Hematopoietic multipotent progenitor cell (in vitro differentiated cells): ENCODE measurements at regions not wholly inside any gene's neighbourhood (a gene's known extent, or its start where the extent isn't known, plus 50 kb on each side); places are given as distances from the start of the nearest gene placed in this dataset.

Source experiments
- DNase-seq, 3 donors: peaks; one replicate each; pipeline ENCODE4 v3.0.0-alpha.2; 2011 to 2015; ENCODE audit warnings: low read depth in 2 of 3, low spot score in 2 of 3

DNA sequence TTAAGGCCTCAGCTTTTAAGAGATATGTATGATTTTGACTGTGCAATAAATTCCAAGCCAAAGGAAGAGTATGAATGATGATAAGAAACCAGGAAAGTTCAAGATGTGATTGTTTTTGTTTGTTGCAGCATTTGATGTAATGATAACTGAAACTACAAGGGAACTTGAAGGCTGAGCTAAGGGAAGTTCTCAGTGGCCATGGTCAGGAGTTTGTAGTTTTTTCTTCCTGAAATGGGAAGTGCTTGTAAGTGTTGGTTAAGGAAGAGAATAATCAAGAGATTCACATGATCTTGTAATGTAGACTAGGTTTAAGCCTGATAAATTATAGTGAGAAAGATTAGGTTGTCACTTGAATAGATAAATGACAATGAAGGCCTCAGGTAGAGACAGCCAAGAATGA, 53.4 kb downstream of the PTCHD4 start:
- DNase-seq = no peak

DNA sequence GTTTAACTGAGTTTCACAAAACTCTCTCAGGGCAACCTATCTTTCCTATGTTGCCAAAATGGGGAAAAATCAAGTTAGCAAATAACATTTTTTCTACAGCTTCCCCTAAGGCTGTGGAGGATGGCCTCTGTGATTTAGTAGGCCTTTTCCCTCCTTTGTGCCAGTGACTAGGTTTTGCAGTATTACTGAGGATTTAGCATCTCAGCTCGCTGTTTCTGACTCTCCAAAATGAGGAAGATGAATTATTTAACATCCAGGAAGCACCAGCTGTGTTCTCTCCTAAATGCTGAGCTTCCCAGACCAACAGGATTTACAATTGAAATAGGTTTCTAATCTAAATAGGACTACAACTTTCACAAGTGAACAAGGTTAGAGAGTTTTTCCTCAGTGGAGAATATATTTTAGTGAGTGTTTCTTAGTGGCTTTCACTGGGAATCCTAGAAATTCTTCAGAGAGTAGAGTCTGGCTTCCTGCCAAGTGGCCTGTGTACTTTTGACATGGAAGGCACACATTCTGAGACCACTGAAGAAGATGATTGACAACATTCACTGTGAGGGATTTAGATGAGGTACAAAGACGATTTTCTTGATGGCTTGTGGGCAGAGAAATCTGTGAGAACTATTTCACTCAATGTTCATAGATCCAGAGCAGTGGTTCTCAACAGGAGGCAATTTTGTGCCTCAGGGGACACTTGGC, 62.4 kb downstream of the PTCHD4 start:
- no peak for DNase-seq

DNA sequence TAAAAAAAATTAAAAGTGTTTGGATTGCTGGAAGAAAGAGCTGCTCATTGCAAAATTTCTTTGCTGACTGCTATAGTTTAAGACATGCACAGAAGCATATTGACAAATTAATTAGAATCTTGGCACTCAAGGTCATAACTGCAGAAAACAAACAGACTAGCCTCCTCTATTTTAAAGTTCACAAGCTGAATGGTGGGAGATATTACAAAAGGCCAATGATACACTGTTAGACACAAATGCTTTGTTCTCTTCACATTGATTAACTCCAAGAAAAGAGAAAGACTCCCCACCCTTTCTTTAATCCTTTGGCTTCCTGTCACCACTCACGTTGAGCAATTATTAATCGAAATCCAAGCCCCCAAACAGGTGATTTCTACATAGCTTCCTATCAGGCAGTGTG, 69.1 kb downstream of the PTCHD4 start:
- DNase-seq = no peak

DNA sequence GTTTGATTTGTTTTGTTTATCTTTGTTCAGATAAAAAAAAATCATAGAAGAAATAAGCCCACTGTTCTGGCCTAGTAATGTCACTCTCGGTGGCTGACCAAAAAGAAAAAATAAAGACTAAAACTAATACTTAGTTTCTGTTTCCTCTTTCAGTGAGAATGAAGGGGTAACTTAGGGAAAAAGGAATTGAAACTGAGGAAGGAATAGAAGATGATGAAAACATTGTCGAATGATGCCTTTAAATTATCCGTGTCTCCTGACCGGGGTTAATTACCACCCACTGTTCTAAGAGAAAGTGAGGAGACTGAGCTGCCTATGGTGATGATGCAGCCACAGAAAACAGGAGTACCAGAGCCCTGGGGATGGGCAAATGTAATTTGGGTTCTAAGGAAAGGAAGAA, 73.1 kb downstream of the PTCHD4 start:
- no peak for DNase-seq

DNA sequence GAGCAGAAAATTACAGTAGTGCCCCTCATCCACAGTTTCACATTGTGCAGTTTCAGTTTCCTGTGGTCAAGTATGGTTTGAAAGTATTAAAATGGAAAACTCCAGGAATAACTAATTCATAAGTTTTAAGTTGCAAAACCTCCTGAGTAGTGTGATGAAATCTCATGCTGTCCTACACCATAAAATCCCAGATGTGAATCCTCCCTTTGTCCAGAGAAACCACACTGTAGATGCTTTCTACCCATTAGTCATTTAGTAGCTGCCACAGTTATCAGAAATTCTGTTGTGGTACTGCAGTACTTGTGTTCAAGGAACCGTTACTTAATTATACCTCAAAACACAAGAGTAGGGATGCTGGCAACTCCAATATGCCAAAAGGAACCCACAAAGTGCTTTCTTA, 74.7 kb downstream of the PTCHD4 start:
- no peak for DNase-seq

DNA sequence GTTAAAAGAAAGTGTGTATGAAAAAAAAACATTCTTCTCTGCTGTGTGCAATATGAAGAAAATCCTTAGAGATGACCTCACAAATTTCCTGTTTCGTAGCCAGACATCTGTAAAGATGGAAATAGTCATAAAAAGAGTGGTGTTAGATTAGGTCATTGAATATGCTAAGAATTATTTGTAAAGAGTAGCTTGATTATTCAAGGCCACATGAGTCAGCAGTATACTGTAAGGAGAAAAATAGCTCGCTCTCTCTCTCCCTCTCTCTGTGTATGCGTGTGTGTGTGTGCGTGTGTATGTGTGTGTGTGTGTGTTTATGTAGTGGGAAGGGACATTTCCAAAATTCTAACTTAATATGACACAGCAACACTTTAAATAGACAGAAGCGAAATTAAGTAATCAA, 78.8 kb downstream of the PTCHD4 start:
- DNase-seq = peak in 2 of 3 donors; percentile 3 to 6

DNA sequence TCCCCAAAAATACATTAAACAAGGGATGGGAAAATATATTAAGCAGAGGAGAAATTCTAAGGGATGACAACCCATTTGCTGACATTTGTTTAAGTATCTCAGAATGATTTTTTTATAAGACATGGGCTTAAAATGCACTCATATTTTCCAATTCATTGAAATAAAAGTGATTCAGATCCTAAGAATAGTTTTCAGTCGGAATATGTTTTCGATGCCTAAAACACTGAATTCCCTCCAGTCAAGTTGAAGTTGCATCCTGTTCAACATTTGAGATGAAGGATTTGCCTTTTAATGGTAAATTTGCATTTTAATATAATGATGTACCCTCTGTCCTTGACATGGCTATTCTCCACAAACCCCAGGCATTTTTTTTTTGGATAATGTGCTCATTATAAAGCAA, 79.3 kb downstream of the PTCHD4 start:
- no peak for DNase-seq

DNA sequence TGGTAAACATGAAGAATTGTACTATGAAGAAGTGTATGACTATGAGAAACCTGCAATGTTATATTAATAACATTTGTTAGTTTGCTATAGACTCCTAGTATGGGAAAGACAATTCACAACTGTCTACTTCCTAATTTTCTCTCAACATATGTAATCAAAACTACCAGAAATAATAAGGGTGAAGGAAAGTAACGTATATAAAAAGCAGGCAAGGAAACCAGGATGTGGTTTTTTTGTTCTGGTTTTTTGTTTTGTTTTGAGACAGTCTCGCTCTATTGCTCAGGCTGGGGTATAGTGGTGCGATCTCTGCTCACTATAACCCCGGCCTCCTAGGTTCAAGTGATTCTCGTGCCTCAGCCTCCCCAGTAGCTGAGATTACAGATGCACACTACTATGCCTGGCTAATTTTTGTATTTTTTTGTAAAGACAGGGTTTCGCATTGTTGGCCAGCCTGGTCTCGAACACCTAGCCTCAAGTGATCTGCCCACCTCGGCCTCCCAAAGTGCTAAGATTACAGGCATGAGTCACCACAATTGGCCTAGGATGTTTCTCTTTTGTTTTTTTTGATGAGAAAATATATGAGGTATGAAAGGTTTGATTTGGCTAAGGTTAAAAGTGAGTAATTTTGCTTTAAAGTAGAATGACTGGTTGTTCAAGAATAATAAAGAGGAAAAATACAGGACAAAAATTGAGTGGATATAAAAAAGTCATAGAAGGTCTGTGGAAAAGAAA, 83.1 kb downstream of the PTCHD4 start:
- DNase-seq = no peak

DNA sequence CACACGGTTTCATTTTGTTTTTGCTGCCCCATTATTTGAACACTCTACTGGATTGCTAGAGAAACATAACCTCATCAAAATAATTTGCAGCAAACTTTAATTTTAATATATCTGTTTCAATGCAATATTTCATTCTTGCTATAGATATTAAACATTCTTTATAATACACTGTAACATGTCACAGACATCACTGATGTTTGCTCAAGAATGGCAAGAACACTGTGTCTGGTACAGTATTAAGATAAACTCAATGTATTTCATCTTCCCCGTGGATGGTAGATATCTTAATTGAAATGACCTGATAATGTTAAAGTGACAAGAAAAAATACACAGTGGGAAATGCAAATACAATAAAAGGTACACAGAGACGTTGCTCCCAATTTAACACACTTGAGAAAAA, 86.0 kb downstream of the PTCHD4 start:
- DNase-seq = no peak

DNA sequence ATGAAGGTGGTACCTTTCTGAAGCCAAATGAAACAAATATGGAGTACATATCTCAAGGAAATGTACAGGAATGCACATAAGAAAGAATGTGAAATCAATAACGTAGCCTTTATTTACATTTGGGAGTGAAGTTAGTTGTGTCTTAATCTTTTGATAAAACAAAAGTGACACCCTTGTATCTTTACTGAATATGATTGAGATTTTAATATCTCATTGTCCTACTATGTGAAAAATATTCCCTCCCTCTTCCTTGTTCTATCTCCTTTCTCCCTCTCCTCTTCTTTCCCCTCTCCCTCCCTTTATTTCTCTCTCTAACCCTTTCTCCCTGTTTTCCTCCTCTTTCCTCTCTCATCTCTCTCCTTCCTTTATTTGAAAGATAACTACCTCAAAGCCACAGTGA, 89.1 kb downstream of the PTCHD4 start:
- no peak for DNase-seq

DNA sequence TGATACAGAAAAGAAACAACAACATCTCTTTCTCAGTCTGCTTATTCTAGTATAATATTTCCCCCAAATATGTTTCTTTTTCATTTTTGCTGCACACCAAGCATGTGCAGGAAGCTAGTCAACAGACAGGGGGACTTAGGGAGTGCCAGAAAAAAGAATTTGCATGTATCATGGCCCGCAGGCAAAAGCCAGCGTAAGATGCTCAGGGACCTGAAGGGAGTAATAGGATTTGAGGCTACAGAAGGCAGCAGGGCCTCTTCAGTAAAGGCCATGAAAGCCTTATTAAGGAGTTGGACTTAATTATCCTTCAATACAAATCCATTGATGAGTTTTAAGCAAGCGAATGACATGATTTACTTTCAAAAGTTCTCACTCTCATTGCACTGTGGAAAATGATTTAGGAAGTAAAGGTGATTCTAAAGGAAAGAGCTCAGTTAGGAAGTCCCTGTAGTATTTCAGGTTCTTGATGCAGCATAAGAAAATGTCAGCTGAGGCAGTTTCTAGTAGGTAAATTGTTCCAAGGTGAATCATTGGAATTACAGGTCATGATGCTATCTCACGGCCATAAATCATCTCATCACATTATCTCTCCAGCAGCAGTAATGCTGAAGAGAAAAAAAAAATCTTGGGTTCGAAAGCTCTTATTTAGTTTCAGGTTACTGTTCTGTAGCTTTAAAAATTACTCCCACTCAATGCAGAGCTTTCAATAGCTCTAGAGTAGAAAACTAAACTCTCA, 94.8 kb downstream of the PTCHD4 start:
- no peak for DNase-seq

DNA sequence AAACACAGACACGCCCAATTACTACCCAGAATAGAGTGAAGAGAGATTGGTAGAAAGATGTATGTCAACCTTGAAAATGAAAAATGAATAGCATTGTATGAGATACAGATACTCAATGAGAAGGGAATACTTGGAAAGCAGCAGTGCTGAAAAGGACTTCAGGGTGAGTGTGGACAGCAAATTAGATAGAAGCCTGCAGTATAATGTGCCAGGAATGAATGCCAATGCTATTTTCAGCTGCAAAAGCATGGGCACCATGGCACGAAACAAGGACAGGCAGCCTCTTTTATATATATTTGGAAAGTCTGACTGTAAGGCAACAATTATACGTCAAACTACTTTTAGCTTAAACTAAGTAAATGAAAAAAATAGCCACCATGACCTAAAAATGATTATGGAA, 118.2 kb downstream of the PTCHD4 start:
- no peak for DNase-seq

DNA sequence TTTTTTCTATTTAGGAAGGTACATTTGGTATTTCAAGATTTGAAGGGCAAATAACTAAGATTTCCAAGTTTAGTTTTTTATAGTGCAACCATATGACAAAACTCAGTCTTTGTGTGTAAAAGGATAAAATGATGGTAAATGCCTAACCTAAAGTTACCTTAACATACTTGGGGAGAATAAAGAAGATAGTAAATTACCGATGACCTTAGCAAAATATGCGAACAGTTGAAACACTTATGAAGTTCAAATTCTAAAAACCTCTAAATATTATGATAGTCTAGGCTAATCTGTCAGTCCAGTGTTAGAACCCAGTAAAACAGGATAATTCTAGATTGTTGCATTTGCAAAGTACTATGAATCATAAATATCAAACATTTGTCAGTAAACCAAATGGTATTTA, 127.5 kb downstream of the PTCHD4 start:
- DNase-seq = no peak

DNA sequence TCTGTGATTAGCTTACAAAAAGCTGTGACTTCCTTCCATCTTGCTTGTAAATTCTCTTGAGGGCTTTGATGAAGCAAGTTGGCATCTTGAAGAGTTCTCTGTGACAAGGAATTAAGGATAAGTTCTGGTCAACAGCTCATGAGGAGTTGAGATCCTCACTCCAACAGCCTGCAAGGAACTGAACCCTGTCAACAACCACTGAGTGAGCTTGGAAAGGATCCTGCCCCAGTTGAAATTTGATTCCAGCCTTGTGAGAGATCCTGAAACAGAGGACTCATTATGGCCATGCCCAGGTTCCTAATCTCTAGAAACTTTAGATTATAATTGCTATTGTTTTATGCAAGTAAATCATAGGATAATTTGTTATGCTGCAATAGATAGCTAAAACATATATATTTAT, 133.7 kb downstream of the PTCHD4 start:
- DNase-seq = no peak

DNA sequence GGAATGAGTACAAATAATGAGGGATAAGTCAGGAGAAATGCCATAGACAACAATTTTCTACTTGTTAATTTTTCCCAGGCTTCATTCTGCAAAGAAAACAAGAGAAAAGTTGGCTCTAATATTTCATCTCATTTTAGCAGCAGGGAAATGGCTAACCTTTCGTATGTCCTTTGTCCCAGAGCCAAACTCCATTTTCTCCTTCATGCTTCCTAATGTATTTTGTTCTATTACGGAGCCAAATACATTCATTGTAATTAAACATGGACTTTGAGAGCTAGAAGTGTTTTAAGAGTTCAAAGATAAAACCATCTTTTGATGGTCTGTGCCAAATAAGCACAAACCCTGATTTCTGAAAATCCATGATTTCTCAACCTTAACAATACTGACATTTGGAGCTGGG, 136.9 kb downstream of the PTCHD4 start:
- DNase-seq = no peak

DNA sequence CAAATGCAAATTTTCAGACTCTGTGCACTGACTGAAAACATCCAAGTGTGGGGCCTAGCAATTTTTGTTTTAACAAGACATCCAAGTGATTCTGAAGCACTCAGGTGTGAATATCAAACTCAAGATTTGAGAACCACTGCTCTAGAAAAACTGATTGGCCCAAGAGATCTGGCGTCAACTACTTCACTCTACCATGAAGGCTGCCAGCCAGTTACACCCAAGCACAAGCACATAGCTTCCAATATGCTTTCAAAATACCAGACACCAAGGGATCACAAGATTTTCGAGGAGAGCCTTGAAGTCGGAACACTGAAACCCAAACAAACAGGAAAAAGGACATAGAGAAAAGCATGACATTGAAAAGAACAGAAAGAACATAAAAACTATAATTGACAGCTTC, 140.2 kb downstream of the PTCHD4 start:
- DNase-seq = no peak

DNA sequence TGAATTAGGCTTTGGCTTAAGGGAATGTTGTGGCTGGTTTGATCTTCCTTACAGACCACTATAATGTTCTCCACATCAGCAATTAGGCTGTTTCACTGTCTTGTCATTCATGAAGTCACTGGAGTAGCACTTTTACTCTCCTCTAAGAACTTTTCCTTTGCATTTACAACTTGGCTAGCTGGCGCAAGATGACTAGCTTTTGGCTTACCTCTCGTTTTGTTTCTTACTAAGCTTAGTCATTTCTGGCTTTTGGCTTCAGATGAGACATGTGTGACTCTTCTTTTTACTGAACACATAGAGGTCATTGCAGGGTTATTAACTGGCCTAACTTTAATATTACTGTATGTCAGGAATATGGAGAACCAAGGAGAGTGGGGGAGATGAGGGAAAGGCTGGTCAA, 143.2 kb downstream of the PTCHD4 start:
- DNase-seq = no peak

DNA sequence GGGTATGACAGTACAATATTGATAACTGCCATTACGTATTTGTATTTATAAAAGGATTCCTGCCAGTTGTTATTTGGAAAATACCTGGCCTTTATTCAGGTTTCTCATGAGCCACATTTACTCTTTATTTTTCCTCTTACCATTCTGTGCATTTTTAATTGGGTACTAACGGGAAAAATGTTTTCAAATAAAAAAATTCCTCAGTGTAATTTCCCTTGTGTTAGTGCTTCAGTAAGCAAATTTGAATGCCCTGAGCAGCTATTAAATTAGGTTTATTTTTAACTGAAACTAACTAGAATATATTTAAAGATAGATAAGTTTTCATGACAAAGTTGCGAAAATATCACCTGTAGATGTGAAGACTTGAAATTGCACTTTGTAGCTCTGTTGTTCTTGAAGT, 146.0 kb downstream of the PTCHD4 start:
- DNase-seq = no peak

DNA sequence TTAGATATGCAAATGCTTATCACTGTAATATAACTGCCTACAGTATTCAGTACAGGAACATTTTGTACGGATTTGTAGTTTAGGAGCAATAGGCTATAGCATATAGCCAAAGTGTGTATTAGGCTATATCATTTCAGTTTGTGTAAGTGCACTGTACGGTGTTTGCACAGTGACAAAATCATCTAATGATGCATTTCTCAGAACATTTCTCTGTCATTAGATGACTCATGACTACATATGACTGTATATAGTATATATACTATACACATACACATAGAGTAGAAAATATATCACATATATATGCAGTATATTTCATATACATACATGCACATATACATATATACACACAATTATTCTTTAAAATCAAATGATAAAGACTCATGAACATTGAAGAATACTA, 158.4 kb downstream of the PTCHD4 start:
- DNase-seq = no peak

DNA sequence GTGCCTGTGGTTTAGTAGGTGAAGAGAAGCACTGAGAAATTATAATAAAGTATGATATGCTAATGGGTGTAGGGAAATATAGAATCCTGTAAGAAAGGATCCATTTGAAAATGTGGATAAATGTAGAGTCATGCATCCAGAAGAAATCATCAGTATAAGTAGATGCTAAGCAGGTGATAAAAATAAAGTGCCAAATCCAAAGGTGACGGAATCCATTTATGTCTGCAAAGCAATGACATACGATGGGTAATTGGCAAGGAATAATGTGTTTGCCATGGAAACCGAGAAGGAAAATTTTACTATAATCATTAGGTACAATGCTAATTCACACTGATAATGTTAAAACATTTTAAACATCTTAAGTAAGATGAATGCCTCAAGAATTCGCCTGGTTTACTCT, 163.0 kb downstream of the OPN5 start:
- DNase-seq = no peak

DNA sequence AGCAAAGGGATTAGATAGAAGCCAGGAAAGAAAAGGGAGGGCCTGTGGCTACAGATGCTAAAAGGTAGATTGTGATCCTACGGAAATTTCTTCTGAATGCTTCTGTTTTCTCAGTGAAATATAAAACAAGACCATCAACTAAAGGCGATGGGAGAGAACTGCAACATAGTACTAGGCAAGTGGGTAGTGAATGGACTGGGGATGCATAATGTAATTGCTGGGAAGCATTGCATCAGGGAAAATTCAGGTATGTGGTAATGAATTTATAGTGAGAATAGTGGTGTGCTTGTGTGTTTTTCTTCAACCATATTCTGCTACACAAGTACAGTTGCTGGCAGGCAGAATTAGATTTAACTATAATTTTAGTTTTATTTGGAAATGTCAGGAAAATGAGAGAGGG, 156.6 kb downstream of the OPN5 start:
- DNase-seq = no peak

DNA sequence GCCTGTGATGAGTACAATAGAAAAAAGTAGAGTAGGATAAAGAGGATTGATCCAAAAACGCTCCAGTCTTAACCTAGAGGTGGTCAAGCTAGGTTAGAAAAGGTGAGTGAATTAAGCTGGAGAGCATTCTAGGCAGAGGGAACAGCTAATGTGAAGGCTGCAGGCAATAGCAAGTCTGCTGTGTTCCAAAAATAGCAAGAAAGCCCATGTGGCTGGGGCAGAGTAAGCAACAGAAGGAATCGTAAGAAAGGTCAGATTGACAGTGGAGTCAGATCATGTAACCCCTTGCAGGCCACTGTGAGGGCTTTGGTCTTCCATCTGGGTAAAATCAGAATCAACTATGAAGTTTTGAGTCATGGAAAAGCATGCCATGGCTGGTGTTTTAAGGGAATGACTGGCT, 155.0 kb downstream of the OPN5 start:
- no peak for DNase-seq
